HL-60 (cell line): ENCODE measurements at regions not wholly inside any gene's neighbourhood (a gene's known extent, or its start where the extent isn't known, plus 50 kb on each side); places are given as distances from the start of the nearest gene placed in this dataset.

Experiments
- TF ChIP-seq, protein P1 (sequence below): IDR thresholded peaks from one replicate; pipeline ENCODE4 v1.5.1; 2011; ENCODE audit warnings: low read length, control low read depth, inconsistent platforms; ENCODE audit not compliant: insufficient read depth
- TF ChIP-seq, protein P2 (sequence below): IDR thresholded peaks from 2 replicates; pipeline ENCODE4 v1.6.1; 2012; ENCODE audit warnings: low read depth; ENCODE audit not compliant: insufficient replicate concordance

DNA sequence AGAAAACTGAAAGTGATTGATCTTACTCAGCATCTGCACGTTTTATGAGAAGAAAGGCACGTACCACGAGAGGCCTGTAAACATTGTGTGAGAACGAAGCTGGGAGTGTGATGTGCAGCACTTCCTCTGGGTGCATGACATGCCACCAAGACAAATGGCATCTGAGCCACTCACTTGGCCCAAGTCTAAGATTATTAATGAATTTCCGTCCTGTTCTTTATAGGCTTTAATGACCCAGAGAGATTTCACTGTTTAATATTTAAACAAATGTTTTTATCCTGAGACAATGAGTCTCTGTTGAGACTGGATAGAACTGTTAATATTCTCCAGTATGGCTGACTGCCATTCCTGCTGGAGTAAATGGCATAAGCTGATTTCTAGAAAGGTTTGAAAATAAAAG, 172.6 kb upstream of the PHACTR1 start:
- TF ChIP-seq, protein P1, sequence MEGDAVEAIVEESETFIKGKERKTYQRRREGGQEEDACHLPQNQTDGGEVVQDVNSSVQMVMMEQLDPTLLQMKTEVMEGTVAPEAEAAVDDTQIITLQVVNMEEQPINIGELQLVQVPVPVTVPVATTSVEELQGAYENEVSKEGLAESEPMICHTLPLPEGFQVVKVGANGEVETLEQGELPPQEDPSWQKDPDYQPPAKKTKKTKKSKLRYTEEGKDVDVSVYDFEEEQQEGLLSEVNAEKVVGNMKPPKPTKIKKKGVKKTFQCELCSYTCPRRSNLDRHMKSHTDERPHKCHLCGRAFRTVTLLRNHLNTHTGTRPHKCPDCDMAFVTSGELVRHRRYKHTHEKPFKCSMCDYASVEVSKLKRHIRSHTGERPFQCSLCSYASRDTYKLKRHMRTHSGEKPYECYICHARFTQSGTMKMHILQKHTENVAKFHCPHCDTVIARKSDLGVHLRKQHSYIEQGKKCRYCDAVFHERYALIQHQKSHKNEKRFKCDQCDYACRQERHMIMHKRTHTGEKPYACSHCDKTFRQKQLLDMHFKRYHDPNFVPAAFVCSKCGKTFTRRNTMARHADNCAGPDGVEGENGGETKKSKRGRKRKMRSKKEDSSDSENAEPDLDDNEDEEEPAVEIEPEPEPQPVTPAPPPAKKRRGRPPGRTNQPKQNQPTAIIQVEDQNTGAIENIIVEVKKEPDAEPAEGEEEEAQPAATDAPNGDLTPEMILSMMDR, result no peak
- TF ChIP-seq, protein P2, sequence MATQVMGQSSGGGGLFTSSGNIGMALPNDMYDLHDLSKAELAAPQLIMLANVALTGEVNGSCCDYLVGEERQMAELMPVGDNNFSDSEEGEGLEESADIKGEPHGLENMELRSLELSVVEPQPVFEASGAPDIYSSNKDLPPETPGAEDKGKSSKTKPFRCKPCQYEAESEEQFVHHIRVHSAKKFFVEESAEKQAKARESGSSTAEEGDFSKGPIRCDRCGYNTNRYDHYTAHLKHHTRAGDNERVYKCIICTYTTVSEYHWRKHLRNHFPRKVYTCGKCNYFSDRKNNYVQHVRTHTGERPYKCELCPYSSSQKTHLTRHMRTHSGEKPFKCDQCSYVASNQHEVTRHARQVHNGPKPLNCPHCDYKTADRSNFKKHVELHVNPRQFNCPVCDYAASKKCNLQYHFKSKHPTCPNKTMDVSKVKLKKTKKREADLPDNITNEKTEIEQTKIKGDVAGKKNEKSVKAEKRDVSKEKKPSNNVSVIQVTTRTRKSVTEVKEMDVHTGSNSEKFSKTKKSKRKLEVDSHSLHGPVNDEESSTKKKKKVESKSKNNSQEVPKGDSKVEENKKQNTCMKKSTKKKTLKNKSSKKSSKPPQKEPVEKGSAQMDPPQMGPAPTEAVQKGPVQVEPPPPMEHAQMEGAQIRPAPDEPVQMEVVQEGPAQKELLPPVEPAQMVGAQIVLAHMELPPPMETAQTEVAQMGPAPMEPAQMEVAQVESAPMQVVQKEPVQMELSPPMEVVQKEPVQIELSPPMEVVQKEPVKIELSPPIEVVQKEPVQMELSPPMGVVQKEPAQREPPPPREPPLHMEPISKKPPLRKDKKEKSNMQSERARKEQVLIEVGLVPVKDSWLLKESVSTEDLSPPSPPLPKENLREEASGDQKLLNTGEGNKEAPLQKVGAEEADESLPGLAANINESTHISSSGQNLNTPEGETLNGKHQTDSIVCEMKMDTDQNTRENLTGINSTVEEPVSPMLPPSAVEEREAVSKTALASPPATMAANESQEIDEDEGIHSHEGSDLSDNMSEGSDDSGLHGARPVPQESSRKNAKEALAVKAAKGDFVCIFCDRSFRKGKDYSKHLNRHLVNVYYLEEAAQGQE, result no peak
